Natural killer cell treated with Interleukin-12 subunit alpha and Interleukin-12 subunit beta and Interleukin-15 and Interleukin-18, amount 100 ng/mL, for 72 hours (primary cell): ENCODE measurements at regions not wholly inside any gene's neighbourhood (a gene's known extent, or its start where the extent isn't known, plus 50 kb on each side); places are given as distances from the start of the nearest gene placed in this dataset.

Experiments
- ATAC-seq, 2 donors: fragments of 150-1000 bp; cut with Tn5 transposase in 1 of 2; sonication (Bioruptor Pico), chemical (Tn5 transposase) in 1 of 2; 2 replicates each; pipeline ENCODE4 v1.10.0; 2021
- DNase-seq: peaks from one replicate; pipeline ENCODE4 v3.0.0; 2022; ENCODE audit warnings: low spot score
- H3K27ac Mint-ChIP-seq, 2 donors: 1 replicate in 1 of 2; 2 replicates in 1 of 2; pipeline ENCODE4 v1.8.0; 2022; ENCODE audit warnings: mixed read lengths in 2 of 2, mild to moderate bottlenecking in 1 of 2, moderate library complexity in 1 of 2
- H3K27me3 Mint-ChIP-seq, 2 donors: 1 replicate in 1 of 2; 2 replicates in 1 of 2; pipeline ENCODE4 v1.8.0; 2022; ENCODE audit warnings: mixed read lengths in 2 of 2
- H3K36me3 Mint-ChIP-seq: one replicate; pipeline ENCODE4 v1.8.0; 2022; ENCODE audit warnings: mixed read lengths
- H3K4me1 Mint-ChIP-seq, 2 donors: 1 replicate in 1 of 2; 2 replicates in 1 of 2; pipeline ENCODE4 v1.8.0; 2022; ENCODE audit warnings: low read depth in 2 of 2, mixed read lengths in 2 of 2, mild to moderate bottlenecking in 1 of 2
- H3K4me3 Mint-ChIP-seq: one replicate; pipeline ENCODE4 v1.8.0; 2022; ENCODE audit warnings: mixed read lengths
- H3K9me3 Mint-ChIP-seq: 2 replicates; pipeline ENCODE4 v1.8.0; 2022; ENCODE audit warnings: mixed read lengths

GRCh38 chr2:222052934-222053367 lies 245.8 kb downstream of the PAX3 start:
- DNase-seq = no peak
- H3K4me1 Mint-ChIP-seq = peaks cover 0 to 2% of the 10 kb centered on the region in 2 donors
- peaks cover 15 to 21% of the 10 kb centered on the region in 2 donors for H3K27me3 Mint-ChIP-seq
- ATAC-seq = no peak
- no peak overlapping the region for H3K27ac Mint-ChIP-seq
- no peaks in the 10 kb centered on the region for H3K9me3 Mint-ChIP-seq
- no peaks in the 10 kb centered on the region for H3K36me3 Mint-ChIP-seq
- no peak overlapping the region for H3K4me3 Mint-ChIP-seq

DNA sequence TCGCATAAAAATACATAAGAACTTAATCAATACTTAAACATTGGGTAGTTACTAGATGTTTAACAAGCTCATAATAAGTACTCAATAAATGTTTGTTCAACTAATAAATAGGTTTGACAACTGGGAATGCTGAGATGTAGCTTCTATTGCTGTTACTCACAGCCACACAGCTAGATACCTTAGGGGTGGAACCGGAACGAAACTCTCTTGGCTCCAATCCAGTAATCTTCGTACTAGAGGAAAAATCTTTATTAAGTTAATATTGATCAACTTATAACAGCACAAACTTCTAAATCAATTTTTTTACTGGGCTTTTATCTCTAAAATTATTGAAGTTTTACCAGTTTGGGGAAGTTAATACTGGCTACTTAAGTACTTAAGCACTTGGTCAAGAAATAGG lies 247.8 kb downstream of the PAX3 start:
- ATAC-seq = no peak
- no peaks in the 10 kb centered on the region for H3K36me3 Mint-ChIP-seq

DNA sequence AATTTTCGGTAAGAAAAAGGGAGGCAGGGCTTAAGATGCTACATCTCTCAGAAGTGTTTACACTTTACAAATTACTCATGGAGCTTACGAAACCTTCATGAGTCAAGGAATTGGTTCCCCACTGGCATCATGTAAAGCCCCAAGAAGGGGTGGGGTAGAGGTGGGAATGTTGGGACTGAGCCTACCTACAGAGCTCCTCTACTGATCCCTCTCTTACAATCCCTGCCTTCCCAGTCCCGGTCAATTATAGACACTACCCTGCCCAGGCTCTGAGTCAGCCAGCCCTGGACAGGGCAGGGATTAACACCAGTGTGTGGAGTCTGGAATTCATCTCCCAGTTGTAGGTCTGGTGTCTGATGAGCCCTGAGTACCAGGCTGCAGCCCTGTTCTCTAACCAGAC lies 248.9 kb downstream of the PAX3 start:
- Mint-ChIP-seq H3K4me3 (no peak overlapping the region), H3K4me1 (no peaks in the 10 kb centered on the region), H3K36me3 (no peaks in the 10 kb centered on the region), H3K27ac (no peak overlapping the region), H3K9me3 (no peaks in the 10 kb centered on the region), H3K27me3 (peaks cover 16 to 18% of the 10 kb centered on the region in 2 donors)
- ATAC-seq = no peak
- no peak for DNase-seq

More for the DNA sequence above, 247.8 kb downstream of the PAX3 start:
- Mint-ChIP-seq H3K27ac (no peak overlapping the region), H3K9me3 (no peaks in the 10 kb centered on the region), H3K4me3 (no peak overlapping the region), H3K27me3 (peaks cover 16 to 21% of the 10 kb centered on the region in 2 donors), H3K4me1 (no peaks in the 10 kb centered on the region)
- no peak for DNase-seq

DNA sequence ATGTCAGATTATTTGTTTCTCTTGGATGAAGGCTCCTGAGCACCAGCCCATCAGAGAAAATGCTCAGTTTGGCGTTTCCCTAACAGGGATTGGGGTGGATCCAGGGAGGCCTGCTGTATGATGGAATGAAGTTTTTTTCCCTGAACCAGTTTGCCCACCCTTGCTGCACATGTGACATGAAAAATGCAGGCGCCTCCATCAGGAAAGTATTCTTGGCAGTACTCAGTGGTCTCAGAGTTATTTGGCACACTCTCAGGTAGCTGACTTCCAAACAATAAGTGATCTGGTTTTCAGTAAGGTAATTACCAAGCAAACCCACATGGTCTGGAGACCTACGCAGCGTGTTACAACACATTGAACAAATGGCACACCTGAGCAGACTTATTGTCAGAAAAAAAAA lies 254.9 kb downstream of the PAX3 start:
- Mint-ChIP-seq H3K36me3 (no peaks in the 10 kb centered on the region), H3K4me1 (no peaks in the 10 kb centered on the region), H3K4me3 (no peak overlapping the region), H3K9me3 (no peaks in the 10 kb centered on the region), H3K27me3 (peaks cover 6% of the 10 kb centered on the region in 2 donors), H3K27ac (no peak overlapping the region)
- ATAC-seq (no peak), DNase-seq (no peak)

DNA sequence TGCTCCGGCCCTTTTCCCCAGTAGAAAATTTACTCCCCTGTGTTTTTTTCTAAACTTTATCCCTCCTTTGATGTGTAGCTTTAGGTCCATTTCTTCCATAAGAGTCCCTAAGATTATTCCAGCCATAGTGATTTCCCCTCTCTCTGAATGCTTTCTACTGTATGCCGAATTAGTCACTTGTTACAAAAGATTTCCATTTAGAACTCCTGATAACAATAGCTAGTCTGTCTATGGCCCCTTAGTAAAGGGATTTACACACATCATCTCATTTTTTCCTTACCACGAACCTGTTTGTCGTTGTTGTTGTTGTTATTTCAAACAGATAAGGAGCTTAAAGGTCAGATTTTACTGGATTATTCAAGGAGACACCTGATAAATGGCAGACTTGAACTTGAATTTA lies 256.1 kb downstream of the PAX3 start:
- Mint-ChIP-seq H3K4me1 (no peaks in the 10 kb centered on the region), H3K27me3 (peaks cover 6% of the 10 kb centered on the region in 2 donors), H3K27ac (no peak overlapping the region), H3K4me3 (no peak overlapping the region), H3K9me3 (no peaks in the 10 kb centered on the region), H3K36me3 (no peaks in the 10 kb centered on the region)
- DNase-seq = no peak
- no peak for ATAC-seq

GRCh38 chr2:222040333-222040732 lies 258.5 kb downstream of the PAX3 start:
- Mint-ChIP-seq H3K27ac (no peak overlapping the region), H3K4me3 (no peak overlapping the region), H3K36me3 (no peaks in the 10 kb centered on the region), H3K9me3 (no peaks in the 10 kb centered on the region), H3K27me3 (peaks cover 2 to 6% of the 10 kb centered on the region in 2 donors), H3K4me1 (no peaks in the 10 kb centered on the region)
- ATAC-seq (no peak), DNase-seq (no peak)

GRCh38 chr2:222039821-222040220 lies 259.0 kb downstream of the PAX3 start:
- no peaks in the 10 kb centered on the region for H3K9me3 Mint-ChIP-seq
- no peak overlapping the region for H3K27ac Mint-ChIP-seq
- no peaks in the 10 kb centered on the region for H3K36me3 Mint-ChIP-seq
- ATAC-seq = no peak
- no peaks in the 10 kb centered on the region for H3K4me1 Mint-ChIP-seq
- peaks cover under 1 to 6% of the 10 kb centered on the region in 2 donors for H3K27me3 Mint-ChIP-seq
- DNase-seq = no peak
- no peak overlapping the region for H3K4me3 Mint-ChIP-seq

DNA sequence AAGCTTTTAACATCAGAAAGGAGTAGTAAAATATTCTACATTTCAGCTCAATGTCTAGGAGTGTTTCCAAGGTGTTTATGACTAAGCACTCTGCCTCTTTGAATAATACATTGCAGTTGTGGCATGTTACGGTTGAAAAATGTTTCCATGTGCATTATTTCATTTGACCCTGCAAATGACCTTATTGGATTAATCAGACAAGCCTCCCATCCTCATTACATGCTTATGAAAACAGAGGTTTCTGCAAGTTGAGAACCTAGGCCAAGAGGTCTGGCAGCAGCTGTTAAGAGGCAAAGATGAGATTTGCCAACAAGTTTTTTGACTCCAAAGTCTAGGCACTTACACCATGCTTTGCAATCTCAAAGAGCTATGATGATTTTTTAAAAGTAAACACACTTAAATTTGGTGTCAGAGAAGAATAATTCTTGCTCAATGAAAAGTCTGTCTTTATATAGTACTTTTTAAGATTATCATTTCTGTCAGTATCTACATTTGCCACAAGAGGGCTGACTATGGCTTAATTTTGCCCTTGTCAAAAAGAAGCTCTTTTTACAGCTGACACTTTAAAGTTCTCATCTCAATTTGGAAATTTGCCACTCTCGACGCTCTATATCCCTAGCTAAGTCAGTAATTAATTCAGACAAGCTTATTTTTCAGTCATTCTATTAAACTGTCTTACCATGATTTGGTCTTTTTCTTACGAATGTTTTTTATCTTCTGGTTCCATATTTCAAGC lies 260.6 kb downstream of the PAX3 start:
- Mint-ChIP-seq H3K36me3 (no peaks in the 10 kb centered on the region), H3K4me3 (no peak overlapping the region), H3K27me3 (peaks cover 0 to 6% of the 10 kb centered on the region in 2 donors), H3K27ac (no peak overlapping the region), H3K9me3 (no peaks in the 10 kb centered on the region), H3K4me1 (no peaks in the 10 kb centered on the region)
- no peak for ATAC-seq
- DNase-seq = no peak

DNA sequence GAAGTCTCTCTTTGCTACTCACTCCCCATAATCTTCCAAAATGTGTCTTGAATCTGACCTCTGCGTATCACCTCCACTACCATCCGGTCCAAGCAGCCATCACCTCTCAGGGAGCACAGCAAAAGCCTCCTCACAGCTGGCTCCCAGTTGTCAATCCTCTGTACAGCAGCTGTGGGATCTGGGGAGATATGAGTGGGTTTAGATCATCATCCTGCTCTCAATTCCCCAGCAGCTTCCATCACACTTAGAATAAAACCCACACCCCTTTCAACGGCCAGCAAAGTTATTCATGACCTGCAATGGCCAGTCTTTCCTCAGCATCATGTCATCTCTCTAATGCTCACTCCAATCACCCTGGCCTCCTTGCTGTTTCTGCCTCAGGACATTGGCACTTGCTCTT lies 261.6 kb downstream of the PAX3 start:
- Mint-ChIP-seq H3K4me3 (no peak overlapping the region), H3K27ac (no peak overlapping the region), H3K9me3 (no peaks in the 10 kb centered on the region), H3K4me1 (no peaks in the 10 kb centered on the region), H3K27me3 (no peaks in the 10 kb centered on the region), H3K36me3 (no peaks in the 10 kb centered on the region)
- DNase-seq (no peak), ATAC-seq (no peak)

DNA sequence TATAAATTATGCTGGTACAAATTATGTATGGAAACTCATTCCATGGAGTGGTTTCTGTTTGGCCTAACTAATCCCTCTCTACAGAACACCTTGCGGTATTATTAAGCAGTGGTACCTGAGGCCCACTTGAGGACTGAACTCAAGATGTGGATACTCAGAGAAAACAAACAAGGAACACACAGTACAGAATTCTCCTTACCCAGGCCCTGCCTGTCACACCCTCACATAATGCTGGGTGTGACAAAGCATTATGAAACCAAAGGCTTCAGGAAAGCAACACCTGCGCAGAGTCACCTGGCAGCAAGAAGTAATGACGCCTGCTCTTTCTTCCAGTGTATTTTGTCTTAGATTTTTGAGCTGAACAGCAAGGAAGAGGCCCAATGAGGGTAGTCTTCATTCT lies 264.7 kb downstream of the PAX3 start:
- peaks cover 4% of the 10 kb centered on the region for H3K9me3 Mint-ChIP-seq
- no peaks in the 10 kb centered on the region for H3K27me3 Mint-ChIP-seq
- no peak overlapping the region for H3K27ac Mint-ChIP-seq
- DNase-seq (no peak), ATAC-seq (no peak)
- no peaks in the 10 kb centered on the region for H3K36me3 Mint-ChIP-seq
- no peak overlapping the region for H3K4me3 Mint-ChIP-seq
- H3K4me1 Mint-ChIP-seq = no peaks in the 10 kb centered on the region

DNA sequence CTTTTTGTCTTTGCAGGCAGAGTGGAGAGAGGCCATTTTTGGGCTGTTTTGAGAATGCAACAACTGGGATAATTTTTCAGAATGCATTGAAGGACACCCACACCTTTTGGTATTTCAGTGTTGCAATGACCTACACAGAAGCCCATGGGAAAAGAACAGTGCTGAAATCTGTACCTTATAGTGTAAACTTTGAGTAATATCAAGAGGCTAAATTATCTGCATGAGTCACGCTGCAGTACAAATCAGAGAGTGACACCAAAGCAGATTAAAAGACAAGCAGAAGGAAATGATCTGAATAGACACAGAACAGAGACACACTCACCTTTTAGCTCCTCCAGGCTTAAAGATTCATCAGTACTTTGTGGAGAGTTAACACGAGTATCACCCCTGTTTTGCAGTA lies 265.3 kb downstream of the PAX3 start:
- no peak overlapping the region for H3K4me3 Mint-ChIP-seq
- H3K4me1 Mint-ChIP-seq = no peaks in the 10 kb centered on the region
- peaks cover 4% of the 10 kb centered on the region for H3K9me3 Mint-ChIP-seq
- DNase-seq (no peak), ATAC-seq (no peak)
- H3K27ac Mint-ChIP-seq = no peak overlapping the region
- H3K27me3 Mint-ChIP-seq = no peaks in the 10 kb centered on the region
- H3K36me3 Mint-ChIP-seq = no peaks in the 10 kb centered on the region

- no peak for ATAC-seq
- Mint-ChIP-seq H3K4me3 (no peak overlapping the region), H3K36me3 (no peaks in the 10 kb centered on the region), H3K27me3 (peaks cover 3 to 6% of the 10 kb centered on the region in 2 donors), H3K9me3 (peaks cover 2% of the 10 kb centered on the region), H3K27ac (no peak overlapping the region), H3K4me1 (peaks cover 0 to 2% of the 10 kb centered on the region in 2 donors)
- no peak for DNase-seq
Measured at GRCh38 chr2:222025881-222026271, 272.9 kb downstream of the PAX3 start.

DNA sequence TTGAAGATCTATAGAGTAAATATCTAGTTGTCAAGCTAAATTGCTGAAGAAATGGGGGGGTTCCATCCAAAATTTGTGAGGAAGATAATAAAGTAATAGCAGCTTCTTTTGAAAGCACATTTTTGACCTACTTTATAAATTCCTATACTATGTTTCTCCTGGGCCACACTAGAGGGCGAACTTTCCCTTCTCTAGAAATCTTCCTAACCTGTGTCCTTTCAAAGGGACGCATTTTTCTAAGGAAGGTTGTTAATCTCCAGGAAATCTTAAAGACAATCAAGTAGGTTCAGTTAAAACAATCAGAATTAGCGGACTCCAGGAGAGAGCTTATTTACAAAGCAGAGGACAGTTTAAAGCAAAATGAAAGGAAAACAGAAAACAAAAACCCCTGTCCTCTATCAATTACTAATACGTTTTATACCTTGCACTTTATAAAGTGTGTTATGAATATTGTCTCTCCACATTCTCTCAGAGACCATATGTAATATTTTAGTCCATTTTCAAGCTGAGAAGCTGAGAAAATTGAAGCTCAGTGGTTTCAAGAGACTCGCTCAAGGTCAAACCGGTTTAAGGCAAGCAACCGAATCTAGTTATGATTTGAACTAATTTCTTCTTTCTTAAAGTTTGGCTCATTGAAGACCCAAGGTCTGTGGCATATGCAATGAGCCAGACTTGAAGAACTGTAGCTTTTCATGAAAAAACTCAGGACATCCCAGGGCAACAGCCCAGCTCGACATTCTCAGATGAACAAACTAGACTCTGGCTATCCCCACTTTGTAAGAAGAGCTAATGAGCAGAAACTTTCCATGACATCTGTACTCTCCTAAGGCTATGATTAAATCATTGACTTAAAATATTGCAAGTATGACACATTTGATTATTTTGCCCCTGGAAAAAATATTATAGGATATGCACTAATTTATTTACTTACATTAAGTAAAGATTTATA lies 273.6 kb downstream of the PAX3 start:
- no peak overlapping the region for H3K4me3 Mint-ChIP-seq

GRCh38 chr2:222017252-222017850 lies 281.4 kb downstream of the PAX3 start:
- DNase-seq (no peak), ATAC-seq (no peak)
- H3K4me1 Mint-ChIP-seq = no peaks in the 10 kb centered on the region
- H3K36me3 Mint-ChIP-seq = no peaks in the 10 kb centered on the region
- peaks cover 16% of the 10 kb centered on the region for H3K9me3 Mint-ChIP-seq
- no peak overlapping the region for H3K27ac Mint-ChIP-seq
- H3K27me3 Mint-ChIP-seq = peaks cover 0 to 11% of the 10 kb centered on the region in 2 donors
- no peak overlapping the region for H3K4me3 Mint-ChIP-seq

More for the DNA sequence above, 273.6 kb downstream of the PAX3 start:
- no peak overlapping the region for H3K27ac Mint-ChIP-seq
- no peaks in the 10 kb centered on the region for H3K36me3 Mint-ChIP-seq
- H3K27me3 Mint-ChIP-seq = peaks cover 3 to 6% of the 10 kb centered on the region in 2 donors
- ATAC-seq (no peak), DNase-seq (no peak)
- peaks cover 0 to 2% of the 10 kb centered on the region in 2 donors for H3K4me1 Mint-ChIP-seq
- H3K9me3 Mint-ChIP-seq = no peaks in the 10 kb centered on the region
